Panc1 (cell line): ENCODE measurements at regions not wholly inside any gene's neighbourhood (a gene's known extent, or its start where the extent isn't known, plus 50 kb on each side); places are given as distances from the start of the nearest gene placed in this dataset.

Experiments
- ATAC-seq: fragments of 200-7000 bp; cut with Tn5 transposase; 2 replicates; pipeline ENCODE4 v1.9.1; 2020; ENCODE audit warnings: mild to moderate bottlenecking, moderate library complexity
- BruUV-seq: library from RNA; stranded (reverse); fragments of 400-500 nt; replicated peaks from 2 replicates; lab custom pipeline; 2021; lab: Mats Ljungman, UMichigan
- CTCF ChIA-PET: fragments of 300-600 bp; sonication (Branson Sonifier 250); formaldehyde crosslinking; loops from one replicate; lab custom pipeline; 2022; ENCODE audit warnings: antibody characterized with exemption; lab: Charles Lee
- POLR2A ChIA-PET: fragments of 300-600 bp; sonication (Branson Sonifier 250); formaldehyde crosslinking; loops from one replicate; lab custom pipeline; 2022; ENCODE audit warnings: antibody characterized with exemption; lab: Charles Lee
- DNase-seq: peaks from one replicate; pipeline ENCODE4 v3.0.0-alpha.2; 2010; ENCODE audit warnings: low read depth, low spot score
- H3K27ac ChIP-seq: 2 replicates; pipeline ENCODE4 v1.5.1; 2011; ENCODE audit warnings: mild to moderate bottlenecking, low read length, inconsistent platforms
- H3K27me3 ChIP-seq: fragments of 200-500 bp; sonication (Bioruptor generic); 2 replicates; pipeline ENCODE4 v1.6.0; 2014; ENCODE audit warnings: low read length, inconsistent platforms; ENCODE audit not compliant: control insufficient read depth, insufficient read depth
- H3K36me3 ChIP-seq: fragments of 200-500 bp; sonication (Bioruptor generic); 2 replicates; pipeline ENCODE4 v1.5.1; 2014; ENCODE audit warnings: inconsistent platforms, mild to moderate bottlenecking, low read length, moderate library complexity; ENCODE audit not compliant: control insufficient read depth, insufficient read depth
- H3K4me1 ChIP-seq: 2 replicates; pipeline ENCODE4 v1.5.1; 2011; ENCODE audit warnings: inconsistent platforms, mild to moderate bottlenecking, low read length, moderate library complexity; ENCODE audit not compliant: control insufficient read depth, insufficient read depth
- H3K4me3 ChIP-seq, 2 experiments: 2 replicates each; pipeline ENCODE4 v1.5.1; 2011 to 2012; ENCODE audit warnings: low read depth in 2 of 2, low read length in 2 of 2, mild to moderate bottlenecking in 2 of 2, inconsistent platforms in 1 of 2, moderate library complexity in 1 of 2
- H3K9me3 ChIP-seq: fragments of 200-500 bp; sonication (Bioruptor generic); 2 replicates; pipeline ENCODE4 v1.5.1; 2014; ENCODE audit warnings: low read depth, mild to moderate bottlenecking, inconsistent platforms, low read length, moderate library complexity; ENCODE audit not compliant: control insufficient read depth, insufficient read depth
- POLR2AphosphoS5 ChIP-seq: IDR thresholded peaks from 2 replicates; pipeline ENCODE4 v1.6.1; 2012; ENCODE audit warnings: mild to moderate bottlenecking, low read depth, low read length, moderate library complexity
- SIN3A ChIP-seq: IDR thresholded peaks from 2 replicates; pipeline ENCODE4 v1.6.1; 2012; ENCODE audit warnings: low read depth, mild to moderate bottlenecking, low read length, moderate library complexity, borderline replicate concordance; ENCODE audit not compliant: insufficient read depth
- TCF7L2 ChIP-seq: IDR thresholded peaks from 2 replicates; pipeline ENCODE4 v1.6.1; 2011; ENCODE audit warnings: mild to moderate bottlenecking, low read depth, low read length, inconsistent platforms
- in situ Hi-C: cut with HindIII; loops from 2 replicates; pipeline ENCODE4 v1.10.0; 2016; ENCODE audit warnings: low sequenced_read_pairs, low pct_unique_long_range_greater_than_20kb
- intact Hi-C: fragments of 100-400 bp; cut with micrococcal nuclease; formaldehyde crosslinking; loops from one replicate; pipeline ENCODE4 v1.10.0; 2022; ENCODE audit not compliant: unreplicated experiment
- TF ChIP-seq, protein P1 (sequence below): fragments of 450-650 bp; IDR thresholded peaks from 2 replicates; pipeline ENCODE4 v1.5.1; 2017; ENCODE audit warnings: mild to moderate bottlenecking
- TF ChIP-seq, protein P2 (sequence below), 2 experiments: IDR thresholded peaks; 2 replicates each; pipeline ENCODE4 v1.6.1; 2011 to 2012; ENCODE audit warnings: low read depth in 2 of 2, control low read depth in 1 of 2, low read length in 1 of 2, mild to moderate bottlenecking in 1 of 2, moderate library complexity in 1 of 2; ENCODE audit not compliant: insufficient read depth in 1 of 2

DNA sequence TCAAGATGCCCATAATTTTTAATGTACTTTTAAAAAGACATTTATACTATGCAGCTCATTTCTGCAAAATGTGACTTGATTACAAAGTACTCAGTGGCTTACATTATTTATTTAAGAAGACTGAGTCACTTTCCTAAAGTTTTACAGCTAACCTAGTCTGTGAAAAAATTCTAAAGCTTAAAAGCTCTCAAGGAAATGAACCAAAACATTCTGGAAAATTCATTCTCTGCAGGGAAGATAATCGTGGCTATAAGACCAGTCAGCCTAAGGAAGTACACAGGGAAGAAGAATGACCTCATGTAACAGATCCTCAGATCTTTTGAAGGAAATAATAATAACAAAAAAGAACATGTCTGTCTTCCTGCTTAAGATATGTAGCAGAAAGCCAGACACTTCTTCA is 232.1 kb upstream of the STK17B start:
- H3K27ac ChIP-seq = no peak overlapping the region
- H3K9me3 ChIP-seq = no peaks in the 10 kb centered on the region
- BruUV-seq = no TSS peak
- ChIA-PET CTCF (no interaction called here), POLR2A (no interaction called here)
- intact Hi-C loops (no loop called here), in situ Hi-C loops (no loop called here)
- H3K4me3 ChIP-seq = no peak overlapping the region
- TF ChIP-seq TCF7L2 (no peak), POLR2AphosphoS5 (no peak), SIN3A (no peak)
- TF ChIP-seq, protein P1, sequence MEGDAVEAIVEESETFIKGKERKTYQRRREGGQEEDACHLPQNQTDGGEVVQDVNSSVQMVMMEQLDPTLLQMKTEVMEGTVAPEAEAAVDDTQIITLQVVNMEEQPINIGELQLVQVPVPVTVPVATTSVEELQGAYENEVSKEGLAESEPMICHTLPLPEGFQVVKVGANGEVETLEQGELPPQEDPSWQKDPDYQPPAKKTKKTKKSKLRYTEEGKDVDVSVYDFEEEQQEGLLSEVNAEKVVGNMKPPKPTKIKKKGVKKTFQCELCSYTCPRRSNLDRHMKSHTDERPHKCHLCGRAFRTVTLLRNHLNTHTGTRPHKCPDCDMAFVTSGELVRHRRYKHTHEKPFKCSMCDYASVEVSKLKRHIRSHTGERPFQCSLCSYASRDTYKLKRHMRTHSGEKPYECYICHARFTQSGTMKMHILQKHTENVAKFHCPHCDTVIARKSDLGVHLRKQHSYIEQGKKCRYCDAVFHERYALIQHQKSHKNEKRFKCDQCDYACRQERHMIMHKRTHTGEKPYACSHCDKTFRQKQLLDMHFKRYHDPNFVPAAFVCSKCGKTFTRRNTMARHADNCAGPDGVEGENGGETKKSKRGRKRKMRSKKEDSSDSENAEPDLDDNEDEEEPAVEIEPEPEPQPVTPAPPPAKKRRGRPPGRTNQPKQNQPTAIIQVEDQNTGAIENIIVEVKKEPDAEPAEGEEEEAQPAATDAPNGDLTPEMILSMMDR = no peak
- TF ChIP-seq, protein P2, sequence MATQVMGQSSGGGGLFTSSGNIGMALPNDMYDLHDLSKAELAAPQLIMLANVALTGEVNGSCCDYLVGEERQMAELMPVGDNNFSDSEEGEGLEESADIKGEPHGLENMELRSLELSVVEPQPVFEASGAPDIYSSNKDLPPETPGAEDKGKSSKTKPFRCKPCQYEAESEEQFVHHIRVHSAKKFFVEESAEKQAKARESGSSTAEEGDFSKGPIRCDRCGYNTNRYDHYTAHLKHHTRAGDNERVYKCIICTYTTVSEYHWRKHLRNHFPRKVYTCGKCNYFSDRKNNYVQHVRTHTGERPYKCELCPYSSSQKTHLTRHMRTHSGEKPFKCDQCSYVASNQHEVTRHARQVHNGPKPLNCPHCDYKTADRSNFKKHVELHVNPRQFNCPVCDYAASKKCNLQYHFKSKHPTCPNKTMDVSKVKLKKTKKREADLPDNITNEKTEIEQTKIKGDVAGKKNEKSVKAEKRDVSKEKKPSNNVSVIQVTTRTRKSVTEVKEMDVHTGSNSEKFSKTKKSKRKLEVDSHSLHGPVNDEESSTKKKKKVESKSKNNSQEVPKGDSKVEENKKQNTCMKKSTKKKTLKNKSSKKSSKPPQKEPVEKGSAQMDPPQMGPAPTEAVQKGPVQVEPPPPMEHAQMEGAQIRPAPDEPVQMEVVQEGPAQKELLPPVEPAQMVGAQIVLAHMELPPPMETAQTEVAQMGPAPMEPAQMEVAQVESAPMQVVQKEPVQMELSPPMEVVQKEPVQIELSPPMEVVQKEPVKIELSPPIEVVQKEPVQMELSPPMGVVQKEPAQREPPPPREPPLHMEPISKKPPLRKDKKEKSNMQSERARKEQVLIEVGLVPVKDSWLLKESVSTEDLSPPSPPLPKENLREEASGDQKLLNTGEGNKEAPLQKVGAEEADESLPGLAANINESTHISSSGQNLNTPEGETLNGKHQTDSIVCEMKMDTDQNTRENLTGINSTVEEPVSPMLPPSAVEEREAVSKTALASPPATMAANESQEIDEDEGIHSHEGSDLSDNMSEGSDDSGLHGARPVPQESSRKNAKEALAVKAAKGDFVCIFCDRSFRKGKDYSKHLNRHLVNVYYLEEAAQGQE (IDR thresholded peaks at IDR 0.05; ENCODE audit: insufficient read depth in 1 of 2, low read depth in 2 of 2, low read length in 1 of 2) = no peak
- H3K27me3 ChIP-seq = no peaks in the 10 kb centered on the region
- DNase-seq (no peak), ATAC-seq (peak; percentile 43; the same call in 1 of the 2 replicates)
- no peaks in the 10 kb centered on the region for H3K36me3 ChIP-seq
- peaks cover 18% of the 10 kb centered on the region for H3K4me1 ChIP-seq

DNA sequence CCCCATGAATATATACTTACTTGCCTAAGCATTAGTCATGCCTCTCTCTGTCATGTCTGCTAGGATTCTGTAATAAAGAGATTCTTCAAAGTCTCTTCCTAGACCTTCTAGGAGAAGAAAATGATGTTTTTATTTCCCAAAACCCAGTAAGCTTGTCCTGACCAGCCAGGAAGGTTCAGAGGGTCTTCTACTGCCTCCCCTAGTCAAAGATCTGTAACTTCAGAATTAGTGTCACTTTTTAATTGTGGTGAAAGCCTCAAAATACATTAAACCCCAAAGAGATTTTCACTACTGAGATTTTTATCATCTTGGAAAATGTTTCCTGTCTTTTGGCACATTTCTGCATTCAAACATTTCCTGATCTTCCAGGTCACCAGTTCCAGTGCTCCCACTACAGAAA is 232.9 kb upstream of the STK17B start:
- no peaks in the 10 kb centered on the region for H3K27me3 ChIP-seq
- H3K27ac ChIP-seq = no peak overlapping the region
- H3K9me3 ChIP-seq = no peaks in the 10 kb centered on the region
- ATAC-seq (no peak), DNase-seq (no peak)
- no TSS peak for BruUV-seq
- ChIA-PET POLR2A (no interaction called here), CTCF (no interaction called here)
- TF ChIP-seq, protein P2 (IDR thresholded peaks at IDR 0.05; ENCODE audit: insufficient read depth in 1 of 2, low read depth in 2 of 2, low read length in 1 of 2) = no peak
- TF ChIP-seq, protein P1 = no peak
- TF ChIP-seq SIN3A (no peak), POLR2AphosphoS5 (no peak), TCF7L2 (no peak)
- peaks cover 18% of the 10 kb centered on the region for H3K4me1 ChIP-seq
- in situ Hi-C loops (no loop called here), intact Hi-C loops (no loop called here)
- H3K4me3 ChIP-seq = no peak overlapping the region
- H3K36me3 ChIP-seq = no peaks in the 10 kb centered on the region
